ENCODE measurements at regions not wholly inside any gene's neighbourhood (a gene's known extent, or its start where the extent isn't known, plus 50 kb on each side); places are given as distances from the start of the nearest gene placed in this dataset.

DNA sequence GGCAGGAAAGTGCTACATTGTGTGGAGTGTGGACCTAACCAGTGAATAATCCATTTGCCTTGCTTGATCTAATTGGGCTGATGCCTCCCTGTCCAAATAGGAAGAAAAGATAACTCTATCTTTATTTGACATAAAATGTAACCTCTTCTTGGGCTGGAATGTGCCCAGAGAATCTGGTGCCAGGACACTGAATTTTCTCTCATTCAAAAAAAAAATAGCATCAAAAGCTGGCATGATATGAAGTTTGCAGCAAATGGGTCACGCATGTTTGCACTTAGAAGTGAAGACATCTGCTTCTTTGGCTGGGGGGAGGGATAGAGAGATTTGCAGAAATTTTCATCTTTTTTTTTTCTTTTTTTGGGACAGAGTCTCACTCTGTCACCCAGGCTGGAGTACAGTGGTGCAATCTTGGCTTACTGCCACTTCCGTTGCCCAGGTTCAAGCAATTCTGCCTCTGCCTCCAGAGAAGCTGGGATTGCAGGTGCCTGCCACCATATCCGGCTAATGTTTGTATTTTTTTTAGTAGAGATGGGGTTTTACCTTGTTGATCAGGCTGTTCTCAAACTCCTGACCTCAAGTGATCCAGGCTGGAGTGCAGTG is 478.2 kb upstream of the EEF2KMT start:
- TF ChIP-seq, protein P1, sequence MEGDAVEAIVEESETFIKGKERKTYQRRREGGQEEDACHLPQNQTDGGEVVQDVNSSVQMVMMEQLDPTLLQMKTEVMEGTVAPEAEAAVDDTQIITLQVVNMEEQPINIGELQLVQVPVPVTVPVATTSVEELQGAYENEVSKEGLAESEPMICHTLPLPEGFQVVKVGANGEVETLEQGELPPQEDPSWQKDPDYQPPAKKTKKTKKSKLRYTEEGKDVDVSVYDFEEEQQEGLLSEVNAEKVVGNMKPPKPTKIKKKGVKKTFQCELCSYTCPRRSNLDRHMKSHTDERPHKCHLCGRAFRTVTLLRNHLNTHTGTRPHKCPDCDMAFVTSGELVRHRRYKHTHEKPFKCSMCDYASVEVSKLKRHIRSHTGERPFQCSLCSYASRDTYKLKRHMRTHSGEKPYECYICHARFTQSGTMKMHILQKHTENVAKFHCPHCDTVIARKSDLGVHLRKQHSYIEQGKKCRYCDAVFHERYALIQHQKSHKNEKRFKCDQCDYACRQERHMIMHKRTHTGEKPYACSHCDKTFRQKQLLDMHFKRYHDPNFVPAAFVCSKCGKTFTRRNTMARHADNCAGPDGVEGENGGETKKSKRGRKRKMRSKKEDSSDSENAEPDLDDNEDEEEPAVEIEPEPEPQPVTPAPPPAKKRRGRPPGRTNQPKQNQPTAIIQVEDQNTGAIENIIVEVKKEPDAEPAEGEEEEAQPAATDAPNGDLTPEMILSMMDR (conservative IDR thresholded peaks at IDR 0.05 in 1 of 2, IDR thresholded peaks at IDR 0.05 in 1 of 2; ENCODE audit: low read depth in 1 of 2, low read length in 2 of 2) = no peak
- TF ChIP-seq EZH2 (IDR thresholded peaks at IDR 0.05; ENCODE audit: low read length, missing control alignments) = no peak

Measured in fibroblast of lung (primary cell).